ENCODE measurements at regions not wholly inside any gene's neighbourhood (a gene's known extent, or its start where the extent isn't known, plus 50 kb on each side); places are given as distances from the start of the nearest gene placed in this dataset.

GRCh38 chr21:35644523-35644922 is 415.8 kb downstream of the SETD4 start:
- no peak for DNase-seq (ENCODE audit: low read depth)

- DNase-seq (ENCODE audit: low read depth): no peak
Measured at GRCh38 chr21:35643176-35643575, 417.1 kb downstream of the SETD4 start.

- DNase-seq (ENCODE audit: low read depth): peak; percentile 59
Measured at GRCh38 chr21:35641271-35642016, 418.9 kb downstream of the SETD4 start.

- DNase-seq (ENCODE audit: low read depth): peak; percentile 79
Measured at GRCh38 chr21:35637431-35637830, 422.9 kb downstream of the SETD4 start.

- no peak for DNase-seq (ENCODE audit: low read depth)
Measured at GRCh38 chr21:35635994-35636393, 424.3 kb downstream of the SETD4 start.

GRCh38 chr21:35635261-35635660 is 425.1 kb downstream of the SETD4 start:
- peak; percentile 90 for DNase-seq (ENCODE audit: low read depth)

- DNase-seq (ENCODE audit: low read depth): no peak
Measured at GRCh38 chr21:35633501-35633900, 426.8 kb downstream of the SETD4 start.

- no peak for DNase-seq (ENCODE audit: low read depth)
Measured at GRCh38 chr21:35632711-35633110, 427.6 kb downstream of the SETD4 start.

- DNase-seq (ENCODE audit: low read depth): no peak
Measured at GRCh38 chr21:35628316-35628715, 432.0 kb downstream of the SETD4 start.

- no peak for DNase-seq (ENCODE audit: low read depth)
Measured at GRCh38 chr21:35627462-35627861, 432.9 kb downstream of the SETD4 start.

- DNase-seq (ENCODE audit: low read depth): no peak
Measured at GRCh38 chr21:35625576-35625975, 434.8 kb downstream of the SETD4 start.

GRCh38 chr21:35624901-35625300 is 435.4 kb downstream of the SETD4 start:
- no peak for DNase-seq (ENCODE audit: low read depth)

GRCh38 chr21:35622612-35623011 is 437.7 kb downstream of the SETD4 start:
- DNase-seq (ENCODE audit: low read depth): no peak

- peak; percentile 45 for DNase-seq (ENCODE audit: low read depth)
Measured at GRCh38 chr21:35619184-35619583, 441.1 kb downstream of the SETD4 start.

GRCh38 chr21:35617491-35617890 is 442.8 kb downstream of the SETD4 start:
- DNase-seq (ENCODE audit: low read depth): no peak

GRCh38 chr21:35616090-35616489 is 444.2 kb downstream of the SETD4 start:
- DNase-seq (ENCODE audit: low read depth): peak; percentile 78

- no peak for DNase-seq (ENCODE audit: low read depth)
Measured at GRCh38 chr21:35615325-35615724, 445.0 kb downstream of the SETD4 start.

- DNase-seq (ENCODE audit: low read depth): no peak
Measured at GRCh38 chr21:35614396-35614921, 445.9 kb downstream of the SETD4 start.

- DNase-seq (ENCODE audit: low read depth): no peak
Measured at GRCh38 chr21:35611708-35612132, 448.6 kb downstream of the SETD4 start.

- no peak for DNase-seq (ENCODE audit: low read depth)
Measured at GRCh38 chr21:35609263-35609662, 451.1 kb downstream of the SETD4 start.

GRCh38 chr21:35607406-35607805 is 452.9 kb downstream of the SETD4 start:
- DNase-seq (ENCODE audit: low read depth): no peak

- no peak for DNase-seq (ENCODE audit: low read depth)
Measured at GRCh38 chr21:35606578-35606977, 453.7 kb downstream of the SETD4 start.

GRCh38 chr21:35606146-35606545 is 454.2 kb downstream of the SETD4 start:
- no peak for DNase-seq (ENCODE audit: low read depth)

- no peak for DNase-seq (ENCODE audit: low read depth)
Measured at GRCh38 chr21:35603494-35603893, 456.8 kb downstream of the SETD4 start.
